ENCODE measurements at regions not wholly inside any gene's neighbourhood (a gene's known extent, or its start where the extent isn't known, plus 50 kb on each side); places are given as distances from the start of the nearest gene placed in this dataset.

DNA sequence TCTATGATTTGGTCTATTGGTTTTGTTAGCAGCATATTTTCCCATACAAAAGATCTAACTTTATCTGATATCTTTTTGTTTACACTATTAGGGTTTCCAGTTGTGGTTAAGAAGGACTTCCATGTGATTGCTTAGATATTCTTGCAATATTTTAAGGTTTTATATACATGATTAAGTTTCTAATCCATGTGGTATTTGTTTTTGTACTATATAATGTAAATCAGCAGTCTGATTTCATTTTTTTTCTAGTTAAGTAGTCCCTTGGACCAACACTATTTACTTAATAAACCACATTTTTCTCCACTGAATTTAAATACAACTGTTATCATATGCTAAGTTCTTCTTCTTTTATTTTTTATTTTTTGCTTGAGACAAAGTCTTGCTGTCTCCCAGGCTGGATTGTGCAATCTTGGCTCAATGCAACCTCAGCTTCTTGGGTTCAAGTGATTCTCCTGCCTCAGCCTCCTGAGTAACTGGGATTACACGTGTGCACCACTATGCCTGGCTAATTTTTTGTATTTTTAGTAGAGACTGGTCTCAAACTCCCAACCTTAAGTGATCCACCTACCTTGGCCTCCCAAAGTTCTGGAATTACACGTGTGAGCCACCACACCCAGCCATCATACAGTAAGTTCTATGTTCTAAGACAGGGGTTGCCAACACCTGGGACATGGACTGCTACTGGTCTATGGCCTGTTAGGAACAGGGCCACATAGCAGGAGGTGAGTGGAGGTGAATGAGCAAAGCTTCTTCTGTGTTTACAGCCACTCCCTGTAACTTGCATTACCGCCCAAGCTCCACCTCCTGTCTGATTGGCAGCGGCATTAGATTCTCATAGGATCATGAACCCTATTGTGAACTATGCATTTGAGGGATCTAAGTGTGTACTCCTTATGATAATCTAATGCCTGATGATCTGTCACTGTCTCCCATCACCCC lies 58.5 kb upstream of the RAB27B start:
- DNase-seq = no peak

DNA sequence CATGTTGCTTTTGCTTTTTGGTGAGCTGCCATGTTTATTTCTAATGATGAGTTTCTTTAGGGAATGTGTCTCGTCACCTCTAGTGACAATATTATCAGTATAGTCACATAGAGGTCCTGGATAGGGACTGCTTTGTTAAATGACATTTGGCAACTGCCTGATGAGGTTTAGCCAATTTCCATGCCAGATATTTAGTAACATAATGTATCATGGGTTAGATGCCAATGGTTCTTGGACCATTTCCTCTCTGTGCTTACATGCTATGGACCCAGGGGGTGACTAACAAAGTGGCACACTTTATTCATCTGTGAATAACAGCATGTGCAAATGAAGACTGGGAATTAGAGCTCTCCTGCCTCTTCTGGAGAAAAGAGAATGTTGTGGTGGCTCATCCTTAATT lies 56.2 kb upstream of the RAB27B start:
- no peak for DNase-seq

DNA sequence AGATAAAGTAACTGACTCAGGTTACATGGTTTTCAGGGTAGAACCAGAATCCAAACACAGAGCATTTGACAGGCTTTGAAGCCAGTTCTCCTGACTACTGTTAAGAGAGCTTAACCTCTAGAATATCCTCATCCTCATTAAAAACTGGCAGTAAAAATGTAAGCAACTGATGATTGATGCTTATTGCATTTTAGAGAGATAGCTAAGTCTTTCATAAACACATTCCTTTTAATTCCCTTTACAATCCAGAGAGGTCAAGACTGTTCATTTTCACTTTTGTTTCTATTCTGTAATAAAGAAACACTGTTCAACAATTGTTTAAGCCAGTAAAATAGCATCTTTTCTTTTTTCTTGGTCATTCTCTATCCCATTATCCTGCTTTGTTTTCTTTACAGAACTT lies 53.9 kb upstream of the RAB27B start:
- peak; percentile 27 for DNase-seq

DNA sequence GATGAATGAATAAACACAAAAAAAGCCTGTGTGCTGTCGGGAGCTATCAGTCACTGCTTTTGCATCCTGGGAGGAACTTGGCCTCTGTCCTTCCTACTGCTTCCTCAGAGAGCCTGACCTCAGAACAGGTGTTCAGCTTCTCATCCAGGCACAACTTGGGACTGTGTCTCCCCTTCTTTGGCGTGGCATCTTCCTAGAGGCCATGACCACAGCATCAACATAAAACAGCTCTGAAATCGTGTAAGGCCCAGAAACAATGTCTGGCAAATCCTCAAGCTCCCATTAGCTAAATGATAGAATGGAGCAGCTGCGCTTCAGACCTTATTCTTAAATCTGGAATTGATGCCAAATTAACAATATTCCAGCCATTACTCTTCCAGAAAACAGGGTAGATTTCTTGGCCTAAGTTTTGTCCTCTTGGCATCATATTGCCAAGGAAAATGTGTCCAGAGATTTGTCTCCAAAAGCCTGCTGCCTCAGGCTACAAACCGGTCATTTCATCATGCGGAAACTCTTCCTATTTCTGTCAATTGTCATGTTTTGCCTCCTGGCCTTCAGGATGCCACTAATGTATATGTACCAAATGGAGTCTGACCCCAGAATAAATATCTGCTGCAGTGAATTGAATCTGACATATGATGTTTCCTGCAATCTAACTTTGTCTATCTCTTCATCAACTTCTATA lies 53.2 kb upstream of the RAB27B start:
- DNase-seq = no peak

DNA sequence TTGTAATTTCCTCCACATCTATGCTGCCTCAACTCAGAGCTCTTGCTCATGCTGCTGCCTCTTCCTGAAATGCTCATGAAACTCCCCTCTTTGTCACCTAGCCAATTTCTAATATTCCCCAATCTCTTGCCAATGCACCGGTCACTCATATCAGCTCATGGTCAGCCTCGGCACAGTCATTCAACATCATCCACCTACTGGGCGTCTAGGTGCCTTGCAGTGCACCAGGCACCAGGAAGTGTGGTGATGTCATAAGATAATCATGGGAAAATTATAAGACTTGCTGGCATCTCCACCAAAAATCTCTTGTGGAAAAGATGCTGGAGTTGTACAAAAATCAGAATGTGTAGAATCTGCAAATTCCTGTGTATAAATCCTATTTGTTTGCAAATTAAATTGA lies 52.6 kb upstream of the RAB27B start:
- DNase-seq = peak; percentile 67

DNA sequence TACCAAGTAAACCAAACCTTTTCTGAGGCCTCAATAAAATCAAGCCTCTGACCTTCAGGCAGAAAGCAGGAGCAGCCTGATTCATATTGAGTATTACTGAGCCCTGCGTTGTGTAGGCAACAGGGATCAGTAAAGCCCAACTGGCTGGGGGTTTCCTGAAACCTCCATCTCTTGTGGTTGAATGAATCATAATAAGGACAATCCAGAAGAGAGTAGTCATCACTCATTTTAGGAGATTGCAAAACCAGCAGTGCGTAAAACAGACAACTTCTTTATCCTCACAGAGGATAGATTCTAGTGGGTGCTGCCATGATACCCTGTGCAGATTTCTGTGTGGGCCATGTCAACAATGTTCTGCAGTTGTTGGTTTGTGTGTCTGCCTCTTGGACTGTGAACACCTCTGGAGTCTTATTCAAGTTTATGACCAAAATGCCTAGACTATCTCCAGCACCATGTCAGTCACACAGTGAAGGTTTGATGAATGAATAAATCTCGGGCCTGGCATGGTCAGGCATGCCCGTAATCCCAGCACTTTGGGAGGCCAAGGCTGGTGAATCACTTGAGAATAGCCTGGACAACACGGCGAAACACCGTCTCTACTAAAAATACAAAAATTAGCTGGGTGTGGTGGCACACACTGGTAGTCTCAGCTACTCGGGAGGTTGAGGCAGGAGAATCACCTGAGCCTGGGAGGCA lies 51.8 kb upstream of the RAB27B start:
- peak; percentile 98 for DNase-seq

DNA sequence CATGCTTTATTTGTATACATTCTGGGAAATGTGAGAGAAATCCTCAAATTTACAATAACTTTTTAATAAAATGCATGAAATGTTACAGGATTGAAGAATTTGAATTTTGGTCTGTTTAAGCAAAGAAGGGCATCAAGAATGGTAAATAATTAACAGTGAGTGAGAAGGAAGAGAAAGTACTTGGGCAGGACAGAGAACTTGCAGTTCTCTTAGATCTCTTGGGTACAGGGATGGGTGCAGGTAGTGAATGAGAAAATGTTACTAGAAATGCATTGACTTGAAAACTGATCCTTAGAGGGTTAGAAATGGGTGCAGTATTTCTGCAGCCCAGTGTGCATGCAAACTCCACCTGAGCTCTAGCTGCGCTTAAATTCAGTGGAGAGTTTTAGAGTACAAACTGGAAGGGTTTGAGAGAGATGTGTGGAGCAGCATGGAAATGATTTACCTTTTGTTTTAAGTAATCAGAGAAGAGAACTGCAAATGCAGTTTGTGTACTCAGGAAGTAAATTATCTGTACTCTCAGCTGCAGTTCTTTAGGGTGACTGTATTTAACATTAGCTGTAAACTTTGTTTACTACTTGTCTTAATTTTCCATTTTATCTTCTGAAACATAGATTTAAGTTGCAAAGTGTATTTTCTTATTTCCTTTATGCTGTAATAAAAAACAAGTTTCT lies 51.0 kb upstream of the RAB27B start:
- DNase-seq = no peak

DNA sequence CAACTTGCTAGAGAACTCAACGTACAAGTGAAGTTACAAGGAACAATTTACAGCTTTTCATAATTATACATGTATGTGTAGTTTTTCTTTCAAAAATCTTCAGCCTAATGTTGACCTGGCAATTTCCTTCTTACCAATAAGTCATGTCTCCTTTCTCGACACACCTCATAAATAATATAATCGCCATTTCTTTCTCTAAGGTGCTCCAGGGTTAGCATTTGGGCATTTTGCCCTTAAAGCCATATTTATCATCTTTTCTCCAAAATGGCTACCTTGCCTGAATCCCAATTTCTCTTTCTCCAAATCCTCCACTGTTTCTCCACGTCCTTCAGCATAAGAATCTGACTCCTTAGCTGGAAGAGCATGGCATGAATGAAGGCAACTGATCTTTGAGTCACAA lies 50.3 kb upstream of the RAB27B start:
- no peak for DNase-seq
